Type B pancreatic cell (in vitro differentiated cells): ENCODE measurements at regions not wholly inside any gene's neighbourhood (a gene's known extent, or its start where the extent isn't known, plus 50 kb on each side); places are given as distances from the start of the nearest gene placed in this dataset.

ENCODE experiments used
- DNase-seq: peaks from one replicate; pipeline ENCODE4 v3.0.0; 2021; ENCODE audit warnings: mixed read lengths; ENCODE audit not compliant: unreplicated experiment; ENCODE audit errors: extremely low spot score
- H3K27ac Mint-ChIP-seq: 2 replicates; pipeline ENCODE4 v1.8.0; 2021; ENCODE audit warnings: mild to moderate bottlenecking, mixed read lengths
- H3K27me3 Mint-ChIP-seq: 2 replicates; pipeline ENCODE4 v1.8.0; 2021; ENCODE audit warnings: mixed read lengths
- H3K36me3 Mint-ChIP-seq: 2 replicates; pipeline ENCODE4 v1.8.0; 2021; ENCODE audit warnings: mixed read lengths
- H3K4me1 Mint-ChIP-seq: one replicate; pipeline ENCODE4 v1.8.0; 2021; ENCODE audit warnings: mixed read lengths; ENCODE audit not compliant: unreplicated experiment
- H3K4me3 Mint-ChIP-seq: 2 replicates; pipeline ENCODE4 v1.8.0; 2021; ENCODE audit warnings: mild to moderate bottlenecking, mixed read lengths
- H3K9me3 Mint-ChIP-seq: 2 replicates; pipeline ENCODE4 v1.8.0; 2021; ENCODE audit warnings: mixed read lengths
- CTCF ChIP-seq: fragments of 200-600 bp; sonication (generic); conservative IDR thresholded peaks from 2 replicates; pipeline ENCODE4 v1.5.0; 2021; ENCODE audit warnings: antibody characterized with exemption, mild to moderate bottlenecking

- Mint-ChIP-seq H3K4me1 (no peaks in the 10 kb centered on the region), H3K4me3 (no peak overlapping the region), H3K36me3 (no peaks in the 10 kb centered on the region), H3K9me3 (no peaks in the 10 kb centered on the region), H3K27ac (no peak overlapping the region), H3K27me3 (no peaks in the 10 kb centered on the region)
- no peak for TF ChIP-seq CTCF
- no peak for DNase-seq
These were observed 438.5 kb upstream of the INTU start for GRCh38 chr4:127194281-127194680.

GRCh38 chr4:127196655-127197352 is 436.0 kb upstream of the INTU start:
- no peak overlapping the region for H3K27ac Mint-ChIP-seq
- no peaks in the 10 kb centered on the region for H3K4me1 Mint-ChIP-seq
- TF ChIP-seq CTCF, result no peak
- H3K36me3 Mint-ChIP-seq, result no peaks in the 10 kb centered on the region
- no peak overlapping the region for H3K4me3 Mint-ChIP-seq
- no peak for DNase-seq
- H3K27me3 Mint-ChIP-seq, result no peaks in the 10 kb centered on the region
- no peaks in the 10 kb centered on the region for H3K9me3 Mint-ChIP-seq

- H3K4me1 Mint-ChIP-seq, result no peaks in the 10 kb centered on the region
- no peaks in the 10 kb centered on the region for H3K27me3 Mint-ChIP-seq
These were observed 429.1 kb upstream of the INTU start for GRCh38 chr4:127203562-127204200.

GRCh38 chr4:127204322-127204721 is 428.4 kb upstream of the INTU start:
- Mint-ChIP-seq H3K4me1 (no peaks in the 10 kb centered on the region), H3K9me3 (no peaks in the 10 kb centered on the region), H3K27me3 (no peaks in the 10 kb centered on the region), H3K36me3 (no peaks in the 10 kb centered on the region), H3K27ac (no peak overlapping the region), H3K4me3 (no peak overlapping the region)
- TF ChIP-seq CTCF, result no peak
- DNase-seq, result no peak

More at GRCh38 chr4:127203562-127204200, 429.1 kb upstream of the INTU start:
- no peak overlapping the region for H3K27ac Mint-ChIP-seq
- no peaks in the 10 kb centered on the region for H3K36me3 Mint-ChIP-seq
- no peak for TF ChIP-seq CTCF
- H3K4me3 Mint-ChIP-seq, result no peak overlapping the region
- DNase-seq, result no peak
- H3K9me3 Mint-ChIP-seq, result no peaks in the 10 kb centered on the region

GRCh38 chr4:127209580-127210095 is 423.1 kb upstream of the INTU start:
- H3K4me1 Mint-ChIP-seq, result peaks cover 5% of the 10 kb centered on the region
- no peak overlapping the region for H3K27ac Mint-ChIP-seq
- H3K36me3 Mint-ChIP-seq, result no peaks in the 10 kb centered on the region
- H3K9me3 Mint-ChIP-seq, result peaks cover 6% of the 10 kb centered on the region
- DNase-seq, result no peak
- no peaks in the 10 kb centered on the region for H3K27me3 Mint-ChIP-seq
- no peak overlapping the region for H3K4me3 Mint-ChIP-seq
- TF ChIP-seq CTCF, result no peak
